Ascending aorta (tissue), 2 donors: ENCODE measurements at regions not wholly inside any gene's neighbourhood (a gene's known extent, or its start where the extent isn't known, plus 50 kb on each side); places are given as distances from the start of the nearest gene placed in this dataset.

Experiments used
- DNase-seq, 2 donors: peaks; one replicate each; pipeline ENCODE4 v3.0.0-alpha.2; 2019; ENCODE audit warnings: low spot score in 2 of 2
- H3K27ac ChIP-seq, 2 donors: fragments of 200-600 bp; sonication (generic); one replicate each; pipeline ENCODE4 v1.5.1; 2016 to 2017; ENCODE audit warnings: mild to moderate bottlenecking in 1 of 2
- H3K27me3 ChIP-seq: fragments of 200-600 bp; sonication (generic); one replicate; pipeline ENCODE4 v1.5.1; 2017
- H3K36me3 ChIP-seq, 2 donors: fragments of 200-600 bp; sonication (generic); one replicate each; pipeline ENCODE4 v1.5.1; 2016
- H3K4me1 ChIP-seq, 2 donors: fragments of 200-600 bp; sonication (generic); one replicate each; pipeline ENCODE4 v1.5.1; 2016 to 2017; ENCODE audit warnings: mild to moderate bottlenecking in 1 of 2
- H3K4me3 ChIP-seq, 2 donors: fragments of 200-600 bp; sonication (generic); one replicate each; pipeline ENCODE4 v1.5.1; 2016 to 2017; ENCODE audit warnings: mild to moderate bottlenecking in 1 of 2
- H3K9me3 ChIP-seq, 2 donors: fragments of 200-600 bp; sonication (generic); one replicate each; pipeline ENCODE4 v1.5.1; 2016
- intact Hi-C: fragments of 100-400 bp; cut with DNase I; formaldehyde crosslinking; loops from one replicate; pipeline ENCODE4 v1.15.1; 2023
- TF ChIP-seq, protein P1 (sequence below), 3 experiments: fragments of 200-600 bp in 2 of 3; fragments of 450-650 bp in 1 of 3; sonication (generic) in 2 of 3; IDR thresholded peaks; one replicate each; pipeline ENCODE4 v1.5.1; 2016 to 2019; ENCODE audit warnings: antibody characterized with exemption in 3 of 3, mild to moderate bottlenecking in 1 of 3, moderate library complexity in 1 of 3

DNA sequence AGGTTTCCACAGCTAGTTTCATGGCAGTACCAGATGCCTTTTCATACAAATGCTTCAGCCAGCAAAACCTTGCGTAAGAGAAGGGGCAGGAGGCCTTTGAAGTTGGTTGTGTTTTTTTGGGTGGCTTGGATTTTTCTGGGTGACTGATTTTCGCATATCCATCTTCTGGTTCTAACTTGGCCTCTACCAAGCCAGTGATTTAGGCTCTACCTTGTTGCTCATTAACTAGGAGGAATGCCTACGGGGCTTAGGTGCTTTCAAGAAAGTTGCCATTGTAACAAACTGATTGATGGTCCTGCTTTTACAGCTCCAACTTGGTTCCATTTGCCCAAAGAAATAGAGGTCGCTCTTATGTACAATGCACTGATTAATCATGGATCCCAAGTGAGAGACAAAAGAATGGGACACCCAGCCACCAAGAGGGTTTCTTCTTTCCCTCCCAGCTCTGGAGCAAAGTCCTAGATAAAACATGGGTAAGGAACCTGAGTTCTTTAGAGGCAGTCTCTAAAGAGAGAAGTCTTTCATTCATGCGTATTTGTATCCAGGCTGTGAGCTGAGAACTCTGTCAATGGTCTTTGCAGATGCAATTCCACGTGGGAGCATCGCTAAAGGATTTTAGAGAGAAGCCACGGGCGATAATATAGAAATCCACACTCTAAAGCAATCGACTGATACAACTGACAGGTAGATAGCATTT, 92.1 kb upstream of the FGFR2 start:
- no peaks in the 10 kb centered on the region for H3K9me3 ChIP-seq
- no peaks in the 10 kb centered on the region for H3K36me3 ChIP-seq
- no peak overlapping the region for H3K27ac ChIP-seq
- intact Hi-C loops: no loop called here
- no peaks in the 10 kb centered on the region for H3K27me3 ChIP-seq
- TF ChIP-seq, protein P1, sequence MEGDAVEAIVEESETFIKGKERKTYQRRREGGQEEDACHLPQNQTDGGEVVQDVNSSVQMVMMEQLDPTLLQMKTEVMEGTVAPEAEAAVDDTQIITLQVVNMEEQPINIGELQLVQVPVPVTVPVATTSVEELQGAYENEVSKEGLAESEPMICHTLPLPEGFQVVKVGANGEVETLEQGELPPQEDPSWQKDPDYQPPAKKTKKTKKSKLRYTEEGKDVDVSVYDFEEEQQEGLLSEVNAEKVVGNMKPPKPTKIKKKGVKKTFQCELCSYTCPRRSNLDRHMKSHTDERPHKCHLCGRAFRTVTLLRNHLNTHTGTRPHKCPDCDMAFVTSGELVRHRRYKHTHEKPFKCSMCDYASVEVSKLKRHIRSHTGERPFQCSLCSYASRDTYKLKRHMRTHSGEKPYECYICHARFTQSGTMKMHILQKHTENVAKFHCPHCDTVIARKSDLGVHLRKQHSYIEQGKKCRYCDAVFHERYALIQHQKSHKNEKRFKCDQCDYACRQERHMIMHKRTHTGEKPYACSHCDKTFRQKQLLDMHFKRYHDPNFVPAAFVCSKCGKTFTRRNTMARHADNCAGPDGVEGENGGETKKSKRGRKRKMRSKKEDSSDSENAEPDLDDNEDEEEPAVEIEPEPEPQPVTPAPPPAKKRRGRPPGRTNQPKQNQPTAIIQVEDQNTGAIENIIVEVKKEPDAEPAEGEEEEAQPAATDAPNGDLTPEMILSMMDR (IDR thresholded peaks at IDR 0.05): no peak
- H3K4me3 ChIP-seq: no peak overlapping the region
- H3K4me1 ChIP-seq: peaks cover 0 to 5% of the 10 kb centered on the region in 2 donors
- no peak for DNase-seq

DNA sequence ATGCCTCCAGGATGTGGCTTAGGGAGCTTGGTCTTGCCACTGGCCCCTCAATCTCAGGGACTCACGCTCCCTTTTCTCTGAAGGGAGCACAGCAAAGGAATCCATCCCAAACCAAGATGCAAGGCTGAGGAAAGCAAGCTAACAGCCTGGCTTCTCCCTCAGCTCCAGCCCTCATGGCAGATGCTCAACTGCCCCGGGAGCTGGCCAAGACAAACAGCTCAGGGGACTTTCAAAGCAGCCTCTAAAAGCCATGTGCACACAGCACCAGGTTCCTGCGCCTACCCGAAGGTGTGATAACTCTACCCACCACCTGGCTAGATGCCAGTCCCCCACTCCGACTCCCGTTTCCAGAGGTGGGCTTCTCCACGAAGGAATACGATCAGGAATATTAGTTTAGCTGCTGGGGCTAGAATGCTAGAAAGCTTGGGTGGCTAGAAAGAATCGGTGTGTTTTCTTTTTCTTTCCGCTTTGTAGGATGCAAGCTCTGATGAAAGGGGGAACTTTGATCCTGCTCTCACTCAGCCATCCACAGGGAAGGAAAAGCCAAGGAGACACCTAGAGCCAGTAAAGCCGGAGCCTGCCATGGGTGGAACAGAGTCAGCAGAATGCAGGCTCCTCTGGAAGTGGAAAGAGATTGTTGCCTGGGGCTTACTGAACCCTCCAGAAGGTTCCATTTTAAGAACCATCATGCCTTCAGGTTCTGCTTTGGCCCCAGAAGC, 89.0 kb upstream of the FGFR2 start:
- Histone ChIP-seq H3K27ac (no peak overlapping the region), H3K4me1 (peaks cover 0 to 5% of the 10 kb centered on the region in 2 donors), H3K27me3 (no peaks in the 10 kb centered on the region), H3K4me3 (no peak overlapping the region), H3K9me3 (no peaks in the 10 kb centered on the region), H3K36me3 (no peaks in the 10 kb centered on the region)
- TF ChIP-seq, protein P1 (IDR thresholded peaks at IDR 0.05): no peak
- intact Hi-C loops: no loop called here
- DNase-seq: no peak

DNA sequence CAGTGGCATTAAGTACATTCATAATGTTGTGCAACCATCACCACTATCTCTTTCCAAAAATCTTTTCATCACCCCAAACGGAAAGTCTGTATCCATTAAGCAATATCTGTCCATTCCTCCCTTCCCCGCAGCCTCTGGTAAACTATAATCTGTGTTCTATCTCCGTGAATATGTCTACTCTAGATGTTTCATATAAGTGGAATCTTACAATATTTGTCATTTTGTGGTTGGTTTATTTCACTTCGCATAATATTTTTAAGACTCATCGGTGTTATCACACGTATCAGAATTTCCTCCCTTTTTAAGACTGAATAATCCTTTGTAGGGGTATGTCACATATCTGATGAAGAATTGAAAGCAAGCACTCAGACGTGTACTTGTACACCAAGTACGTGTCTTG, 86.0 kb upstream of the FGFR2 start:
- TF ChIP-seq, protein P1 (IDR thresholded peaks at IDR 0.05): no peak
- Histone ChIP-seq H3K4me3 (no peak overlapping the region), H3K4me1 (peaks cover 0 to 5% of the 10 kb centered on the region in 2 donors), H3K27me3 (no peaks in the 10 kb centered on the region), H3K9me3 (no peaks in the 10 kb centered on the region), H3K36me3 (no peaks in the 10 kb centered on the region), H3K27ac (no peak overlapping the region)
- DNase-seq: no peak
- intact Hi-C loops: no loop called here

DNA sequence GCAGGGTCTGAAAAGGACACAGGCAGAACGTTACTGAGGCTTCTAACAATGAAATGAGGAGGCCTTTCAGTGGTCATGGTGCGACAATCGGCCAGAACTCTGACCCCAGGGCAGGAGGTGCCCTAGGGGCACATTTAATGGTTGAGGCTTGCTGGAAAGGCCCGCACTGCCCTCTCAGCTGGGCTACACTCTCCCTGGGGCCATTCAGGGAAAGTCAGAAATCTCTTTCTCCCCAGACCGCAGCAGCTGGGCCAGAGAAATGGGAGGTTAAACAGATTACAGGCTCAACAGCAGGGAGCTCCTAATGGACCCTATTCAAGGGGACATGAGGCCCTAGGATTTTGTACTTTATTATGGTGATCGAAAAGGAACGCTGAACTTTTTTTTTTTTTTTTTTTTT, 85.6 kb upstream of the FGFR2 start:
- no peak for DNase-seq
- peaks cover 0 to 5% of the 10 kb centered on the region in 2 donors for H3K4me1 ChIP-seq
- no peak overlapping the region for H3K4me3 ChIP-seq

DNA sequence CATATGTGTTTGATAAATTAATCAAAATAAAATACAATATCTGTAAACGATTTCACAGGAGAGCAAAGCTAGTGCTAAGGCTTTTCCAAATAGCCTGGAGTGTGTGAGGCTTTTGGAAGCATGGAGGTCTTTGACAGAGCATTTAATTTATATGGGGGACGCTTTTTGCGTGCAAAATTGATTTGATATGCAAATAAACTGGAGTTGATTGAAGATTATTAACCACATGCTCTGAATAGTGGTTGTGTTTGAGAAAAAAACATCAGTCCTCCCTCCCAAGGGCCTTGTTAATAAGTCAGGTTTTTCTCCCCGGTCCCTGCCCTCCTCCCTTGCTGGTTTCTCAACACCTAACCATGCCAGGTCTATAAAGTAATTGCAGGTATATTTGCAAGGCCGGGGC, 85.1 kb upstream of the FGFR2 start:
- TF ChIP-seq, protein P1 (IDR thresholded peaks at IDR 0.05): no peak
- peaks cover 0 to 3% of the 10 kb centered on the region in 2 donors for H3K9me3 ChIP-seq
- intact Hi-C loops: no loop called here

More for the DNA sequence above, 85.6 kb upstream of the FGFR2 start:
- no peaks in the 10 kb centered on the region for H3K36me3 ChIP-seq
- no peaks in the 10 kb centered on the region for H3K27me3 ChIP-seq
- no peak overlapping the region for H3K27ac ChIP-seq
- TF ChIP-seq, protein P1 (IDR thresholded peaks at IDR 0.05): no peak
- intact Hi-C loops: no loop called here
- H3K9me3 ChIP-seq: no peaks in the 10 kb centered on the region

More for the DNA sequence above, 85.1 kb upstream of the FGFR2 start:
- Histone ChIP-seq H3K4me1 (peaks cover 0 to 5% of the 10 kb centered on the region in 2 donors), H3K36me3 (no peaks in the 10 kb centered on the region), H3K27ac (no peak overlapping the region), H3K27me3 (no peaks in the 10 kb centered on the region), H3K4me3 (no peak overlapping the region)
- no peak for DNase-seq
